ENCODE measurements at regions not wholly inside any gene's neighbourhood (a gene's known extent, or its start where the extent isn't known, plus 50 kb on each side); places are given as distances from the start of the nearest gene placed in this dataset.

DNA sequence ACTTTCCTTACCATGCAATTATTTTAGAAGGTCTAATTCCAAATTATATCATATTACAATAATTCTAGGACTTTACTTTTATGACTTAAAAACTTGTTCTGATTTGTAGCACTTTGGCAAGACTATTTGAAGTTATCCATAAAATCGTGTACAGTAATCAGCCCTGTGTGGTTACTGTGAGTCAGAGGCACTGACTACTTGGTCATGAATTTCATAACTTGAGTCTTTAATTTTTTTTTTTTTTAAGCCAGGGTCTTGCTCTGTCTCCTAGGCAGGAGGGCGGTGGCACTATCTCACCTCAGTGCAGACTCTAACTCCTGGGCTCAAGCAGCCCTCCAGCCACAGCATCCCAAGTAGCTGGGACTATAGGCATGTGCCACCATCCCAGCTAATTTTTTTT, 1319.2 kb upstream of the SLC10A2 start:
- H3K27ac Mint-ChIP-seq, result no peak overlapping the region
- DNase-seq, result no peak
- H3K9me3 Mint-ChIP-seq, result peaks cover 12% of the 10 kb centered on the region
- no peaks in the 10 kb centered on the region for H3K4me1 Mint-ChIP-seq
- ATAC-seq, result no peak
- no peak overlapping the region for H3K4me3 Mint-ChIP-seq
- no peaks in the 10 kb centered on the region for H3K27me3 Mint-ChIP-seq
- H3K36me3 Mint-ChIP-seq (ENCODE audit: low read depth), result no peaks in the 10 kb centered on the region

- Mint-ChIP-seq H3K36me3 (ENCODE audit: low read depth) (no peaks in the 10 kb centered on the region), H3K9me3 (peaks cover 6% of the 10 kb centered on the region), H3K4me1 (no peaks in the 10 kb centered on the region), H3K27me3 (no peaks in the 10 kb centered on the region), H3K4me3 (no peak overlapping the region), H3K27ac (no peak overlapping the region)
- ATAC-seq (no peak), DNase-seq (no peak)
Measured at GRCh38 chr13:104382951-104383350, 1316.7 kb upstream of the SLC10A2 start.

- Mint-ChIP-seq H3K4me3 (no peak overlapping the region), H3K4me1 (no peaks in the 10 kb centered on the region), H3K36me3 (ENCODE audit: low read depth) (no peaks in the 10 kb centered on the region), H3K27me3 (no peaks in the 10 kb centered on the region), H3K9me3 (no peaks in the 10 kb centered on the region), H3K27ac (no peak overlapping the region)
- no peak for ATAC-seq
- no peak for DNase-seq
Measured at GRCh38 chr13:104376588-104376987, 1310.4 kb upstream of the SLC10A2 start.

- Mint-ChIP-seq H3K27me3 (no peaks in the 10 kb centered on the region), H3K27ac (no peak overlapping the region), H3K4me3 (no peak overlapping the region), H3K36me3 (ENCODE audit: low read depth) (no peaks in the 10 kb centered on the region), H3K4me1 (no peaks in the 10 kb centered on the region), H3K9me3 (no peaks in the 10 kb centered on the region)
- no peak for ATAC-seq
- DNase-seq, result no peak
Measured at GRCh38 chr13:104375614-104376013, 1309.4 kb upstream of the SLC10A2 start.

GRCh38 chr13:104372095-104372655, 1306.0 kb upstream of the SLC10A2 start:
- Mint-ChIP-seq H3K9me3 (no peaks in the 10 kb centered on the region), H3K27ac (no peak overlapping the region), H3K4me3 (no peak overlapping the region), H3K36me3 (ENCODE audit: low read depth) (no peaks in the 10 kb centered on the region), H3K4me1 (no peaks in the 10 kb centered on the region), H3K27me3 (no peaks in the 10 kb centered on the region)
- ATAC-seq (no peak), DNase-seq (no peak)

DNA sequence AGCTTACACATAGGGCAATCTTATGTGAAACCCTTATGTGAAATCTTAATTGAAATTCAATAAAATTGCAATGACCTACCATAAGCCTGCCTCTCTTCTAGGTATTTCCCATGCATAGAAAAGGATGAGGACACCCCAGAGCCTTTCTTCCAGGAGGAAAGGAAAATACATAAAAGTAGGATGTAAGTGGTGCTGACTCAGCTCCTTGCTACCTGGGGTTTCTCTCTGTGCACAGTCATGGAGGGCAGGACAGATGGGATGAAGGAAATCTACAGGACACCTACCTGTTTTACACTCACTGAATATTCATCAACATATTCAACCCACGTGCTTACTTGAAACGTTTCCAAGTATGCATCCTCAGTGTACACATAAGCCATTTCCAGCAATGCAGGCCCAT, 1299.2 kb upstream of the SLC10A2 start:
- H3K4me3 Mint-ChIP-seq, result no peak overlapping the region
- no peaks in the 10 kb centered on the region for H3K9me3 Mint-ChIP-seq
- ATAC-seq (no peak), DNase-seq (no peak)
- H3K4me1 Mint-ChIP-seq, result no peaks in the 10 kb centered on the region
- H3K27ac Mint-ChIP-seq, result no peak overlapping the region
- no peaks in the 10 kb centered on the region for H3K36me3 Mint-ChIP-seq (ENCODE audit: low read depth)
- H3K27me3 Mint-ChIP-seq, result no peaks in the 10 kb centered on the region

- no peak overlapping the region for H3K27ac Mint-ChIP-seq
- H3K9me3 Mint-ChIP-seq, result no peaks in the 10 kb centered on the region
- no peak overlapping the region for H3K4me3 Mint-ChIP-seq
- no peaks in the 10 kb centered on the region for H3K27me3 Mint-ChIP-seq
- DNase-seq, result no peak
- H3K36me3 Mint-ChIP-seq (ENCODE audit: low read depth), result no peaks in the 10 kb centered on the region
- ATAC-seq, result no peak
- H3K4me1 Mint-ChIP-seq, result no peaks in the 10 kb centered on the region
Measured at GRCh38 chr13:104357672-104358354, 1291.6 kb upstream of the SLC10A2 start.

DNA sequence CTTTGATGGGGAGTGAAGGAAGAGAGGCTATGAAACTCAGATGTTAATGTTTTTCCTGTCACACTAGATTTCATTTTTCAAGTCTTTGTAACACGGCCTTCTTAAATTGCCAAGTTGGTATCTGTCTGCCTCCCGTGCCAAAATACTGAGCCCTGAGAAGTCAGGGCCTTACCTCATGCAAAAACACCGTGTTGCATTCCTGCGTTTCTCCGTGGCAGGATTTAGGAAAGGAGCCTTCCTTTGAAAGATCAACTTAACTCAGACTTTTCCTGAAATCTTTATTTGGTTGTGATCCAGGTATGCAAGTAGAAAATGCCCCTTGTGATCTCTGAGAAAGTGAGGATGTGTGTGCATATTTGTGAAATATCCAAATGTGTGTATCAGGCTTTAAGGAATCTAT, 1291.0 kb upstream of the SLC10A2 start:
- Mint-ChIP-seq H3K9me3 (peaks cover 4% of the 10 kb centered on the region), H3K27ac (no peak overlapping the region), H3K4me3 (no peak overlapping the region), H3K27me3 (no peaks in the 10 kb centered on the region), H3K36me3 (ENCODE audit: low read depth) (no peaks in the 10 kb centered on the region), H3K4me1 (no peaks in the 10 kb centered on the region)
- ATAC-seq, result no peak
- no peak for DNase-seq

- Mint-ChIP-seq H3K27ac (no peak overlapping the region), H3K36me3 (ENCODE audit: low read depth) (no peaks in the 10 kb centered on the region), H3K4me1 (no peaks in the 10 kb centered on the region), H3K4me3 (no peak overlapping the region), H3K27me3 (no peaks in the 10 kb centered on the region), H3K9me3 (peaks cover 5% of the 10 kb centered on the region)
- no peak for DNase-seq
- ATAC-seq, result no peak
Measured at GRCh38 chr13:104355041-104355670, 1288.9 kb upstream of the SLC10A2 start.

GRCh38 chr13:104327211-104327610, 1261.0 kb upstream of the SLC10A2 start:
- DNase-seq, result no peak
- no peaks in the 10 kb centered on the region for H3K4me1 Mint-ChIP-seq

DNA sequence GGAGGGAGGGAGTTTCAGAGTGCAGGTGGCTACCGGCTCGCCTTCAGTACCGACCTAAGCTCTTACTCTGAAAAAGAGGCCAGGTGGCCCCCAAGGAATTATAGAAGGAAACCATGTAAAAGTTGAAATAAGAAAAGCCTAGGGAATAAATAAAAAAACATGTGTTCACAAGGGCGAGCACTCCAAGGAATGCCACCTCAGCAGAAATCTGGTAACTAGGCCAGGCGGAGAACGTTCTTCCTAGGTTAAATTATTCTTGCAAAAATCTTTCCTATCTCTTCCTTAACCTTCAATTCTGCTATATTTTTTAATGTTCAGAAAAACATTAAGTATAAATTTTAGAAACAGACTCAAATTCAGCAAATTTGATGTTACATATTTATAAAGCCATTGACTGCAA, 1260.3 kb upstream of the SLC10A2 start:
- no peaks in the 10 kb centered on the region for H3K27me3 Mint-ChIP-seq
- H3K27ac Mint-ChIP-seq, result no peak overlapping the region
- H3K4me1 Mint-ChIP-seq, result no peaks in the 10 kb centered on the region
- H3K4me3 Mint-ChIP-seq, result no peak overlapping the region
- no peaks in the 10 kb centered on the region for H3K36me3 Mint-ChIP-seq (ENCODE audit: low read depth)
- DNase-seq (no peak), ATAC-seq (no peak)
- H3K9me3 Mint-ChIP-seq, result peaks cover 9% of the 10 kb centered on the region

More at GRCh38 chr13:104327211-104327610, 1261.0 kb upstream of the SLC10A2 start:
- Mint-ChIP-seq H3K27me3 (no peaks in the 10 kb centered on the region), H3K36me3 (ENCODE audit: low read depth) (no peaks in the 10 kb centered on the region), H3K9me3 (peaks cover 13% of the 10 kb centered on the region), H3K27ac (no peak overlapping the region), H3K4me3 (no peak overlapping the region)
- no peak for ATAC-seq

- no peak overlapping the region for H3K4me3 Mint-ChIP-seq
- DNase-seq (no peak), ATAC-seq (no peak)
- H3K27ac Mint-ChIP-seq, result no peak overlapping the region
- no peaks in the 10 kb centered on the region for H3K27me3 Mint-ChIP-seq
- H3K4me1 Mint-ChIP-seq, result no peaks in the 10 kb centered on the region
- no peaks in the 10 kb centered on the region for H3K36me3 Mint-ChIP-seq (ENCODE audit: low read depth)
- no peaks in the 10 kb centered on the region for H3K9me3 Mint-ChIP-seq
Measured at GRCh38 chr13:104321756-104322155, 1255.5 kb upstream of the SLC10A2 start.

GRCh38 chr13:104320446-104320845, 1254.2 kb upstream of the SLC10A2 start:
- DNase-seq, result no peak
- no peaks in the 10 kb centered on the region for H3K27me3 Mint-ChIP-seq
- H3K27ac Mint-ChIP-seq, result no peak overlapping the region
- H3K4me1 Mint-ChIP-seq, result no peaks in the 10 kb centered on the region
- H3K9me3 Mint-ChIP-seq, result no peaks in the 10 kb centered on the region
- no peaks in the 10 kb centered on the region for H3K36me3 Mint-ChIP-seq (ENCODE audit: low read depth)
- H3K4me3 Mint-ChIP-seq, result no peak overlapping the region
- ATAC-seq, result no peak

- Mint-ChIP-seq H3K36me3 (ENCODE audit: low read depth) (no peaks in the 10 kb centered on the region), H3K4me3 (no peak overlapping the region), H3K4me1 (no peaks in the 10 kb centered on the region), H3K27me3 (no peaks in the 10 kb centered on the region), H3K27ac (no peak overlapping the region), H3K9me3 (peaks cover 4% of the 10 kb centered on the region)
- ATAC-seq (no peak), DNase-seq (no peak)
Measured at GRCh38 chr13:104318121-104318520, 1251.9 kb upstream of the SLC10A2 start.

GRCh38 chr13:104315606-104316005, 1249.4 kb upstream of the SLC10A2 start:
- H3K4me1 Mint-ChIP-seq, result no peaks in the 10 kb centered on the region
- ATAC-seq, result no peak
- no peaks in the 10 kb centered on the region for H3K36me3 Mint-ChIP-seq (ENCODE audit: low read depth)
- H3K27me3 Mint-ChIP-seq, result no peaks in the 10 kb centered on the region
- H3K27ac Mint-ChIP-seq, result no peak overlapping the region
- DNase-seq, result no peak
- no peak overlapping the region for H3K4me3 Mint-ChIP-seq
- peaks cover 4% of the 10 kb centered on the region for H3K9me3 Mint-ChIP-seq
